ENCODE measurements at regions not wholly inside any gene's neighbourhood (a gene's known extent, or its start where the extent isn't known, plus 50 kb on each side); places are given as distances from the start of the nearest gene placed in this dataset.

GRCh38 chr7:140247559-140247958 is 70.8 kb upstream of the KDM7A start:
- TF ChIP-seq CTCF (IDR thresholded peaks at IDR 0.05) (no peak), EP300 (IDR thresholded peaks at IDR 0.05) (no peak), POLR2AphosphoS5 (IDR thresholded peaks at IDR 0.05) (no peak), POLR2A (IDR thresholded peaks at IDR 0.05) (no peak)
